K562 (cell line): ENCODE measurements at regions not wholly inside any gene's neighbourhood (a gene's known extent, or its start where the extent isn't known, plus 50 kb on each side); places are given as distances from the start of the nearest gene placed in this dataset.
"Not testable (repeated sequence)": the region's sequence is repeated elsewhere in the genome, so short reads cannot be mapped to it uniquely, and the experiment has no call there.

Experiments
- ATF1 ChIP-seq, 2 experiments: fragments of 450-650 bp in 1 of 2; IDR thresholded peaks; 2 replicates each; pipeline ENCODE4 v1.6.1; 2016; ENCODE audit warnings: missing compliant biosample characterization in 1 of 2, missing genetic modification characterization in 1 of 2
- CTCF ChIP-seq, 3 experiments: IDR thresholded peaks in 2 of 3; conservative IDR thresholded peaks in 1 of 3; 2 replicates each; pipeline ENCODE4 v1.5.1; 2011 to 2012; ENCODE audit warnings: low read length in 3 of 3, mild to moderate bottlenecking in 3 of 3, control low read depth in 2 of 3, improper control_type of control experiment in 1 of 3, inconsistent platforms in 1 of 3, low read depth in 1 of 3, mixed read lengths in 1 of 3, moderate library complexity in 1 of 3; ENCODE audit not compliant: insufficient read depth in 2 of 3
- ELF4 ChIP-seq: fragments of 450-650 bp; formaldehyde crosslinking; IDR thresholded peaks from 2 replicates; pipeline ENCODE4 v1.4.0; 2022; ENCODE audit warnings: missing genetic modification characterization
- HINFP ChIP-seq: fragments of 450-650 bp; conservative IDR thresholded peaks from 2 replicates; pipeline ENCODE4 v1.6.1; 2016; ENCODE audit warnings: missing genetic modification characterization, low read depth, mild to moderate bottlenecking, control low read depth, missing compliant biosample characterization
- HOMEZ ChIP-seq: fragments of 250-450 bp; sonication (Bioruptor Pico); IDR thresholded peaks from 2 replicates; pipeline ENCODE4 v1.4.0; 2020; ENCODE audit warnings: mild to moderate bottlenecking, moderate library complexity
- NKRF ChIP-seq: fragments of 450-650 bp; IDR thresholded peaks from 2 replicates; pipeline ENCODE4 v1.6.1; 2016; ENCODE audit warnings: borderline replicate concordance
- POLR2AphosphoS5 ChIP-seq: IDR thresholded peaks from 2 replicates; pipeline ENCODE4 v1.6.1; 2011; ENCODE audit warnings: mild to moderate bottlenecking, low read depth, low read length, moderate library complexity; ENCODE audit not compliant: control insufficient read depth, insufficient read depth
- PRDM10 ChIP-seq: fragments of 450-650 bp; IDR thresholded peaks from 2 replicates; pipeline ENCODE4 v1.6.1; 2018; ENCODE audit not compliant: partially characterized antibody
- RBBP5 ChIP-seq: fragments of 200-600 bp; sonication (generic); IDR thresholded peaks from 2 replicates; pipeline ENCODE4 v1.6.1; 2012; ENCODE audit warnings: borderline replicate concordance, mild to moderate bottlenecking, low read length, control low read depth, inconsistent platforms; ENCODE audit not compliant: insufficient read depth, poor library complexity, severe bottlenecking
- VEZF1 ChIP-seq: fragments of 200-800 bp; sonication (Bioruptor generic); IDR thresholded peaks from 2 replicates; pipeline ENCODE4 v1.6.1; 2017; ENCODE audit warnings: missing genetic modification characterization, missing compliant biosample characterization

GRCh38 chr1:118511922-118512321, 326.9 kb upstream of the SPAG17 start:
- not testable (repeated sequence) for TF ChIP-seq NKRF; VEZF1 (CRISPR knock-in tag); POLR2AphosphoS5; CTCF (IDR thresholded peaks at IDR 0.05 in 2 of 3, conservative IDR thresholded peaks at IDR 0.05 in 1 of 3; ENCODE audit: insufficient read depth in 2 of 3, low read depth in 1 of 3, low read length in 3 of 3); ELF4 (CRISPR knock-in tag); ATF1 (CRISPR knock-in tag; IDR thresholded peaks at IDR 0.05); ATF1 (tag; IDR thresholded peaks at IDR 0.05); HINFP (tag); PRDM10; RBBP5; HOMEZ (CRISPR knock-in tag)
